ENCODE measurements at regions not wholly inside any gene's neighbourhood (a gene's known extent, or its start where the extent isn't known, plus 50 kb on each side); places are given as distances from the start of the nearest gene placed in this dataset.
"Not testable (repeated sequence)": the region's sequence is repeated elsewhere in the genome, so short reads cannot be mapped to it uniquely, and the experiment has no call there.

DNA sequence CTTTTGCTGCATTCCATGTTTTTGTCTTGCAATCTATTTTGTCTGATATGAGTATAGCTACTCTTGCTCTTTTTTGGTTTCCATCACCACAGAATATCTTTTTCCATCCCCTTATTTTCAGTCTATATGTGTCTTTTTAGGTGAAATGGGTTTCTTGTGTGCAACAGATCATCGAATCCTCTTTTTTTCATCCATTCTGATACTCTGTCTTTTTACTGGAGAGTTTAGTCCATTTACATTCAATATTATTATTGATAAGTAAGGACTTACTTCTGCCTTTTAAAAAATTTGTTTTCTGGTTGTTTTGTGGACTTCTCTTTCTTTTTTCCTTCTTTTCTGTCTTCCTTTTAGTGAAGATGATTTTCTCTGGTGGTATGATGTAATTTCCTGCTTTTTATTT, 64.6 kb upstream of the CD55 start:
- TF ChIP-seq, protein P1, sequence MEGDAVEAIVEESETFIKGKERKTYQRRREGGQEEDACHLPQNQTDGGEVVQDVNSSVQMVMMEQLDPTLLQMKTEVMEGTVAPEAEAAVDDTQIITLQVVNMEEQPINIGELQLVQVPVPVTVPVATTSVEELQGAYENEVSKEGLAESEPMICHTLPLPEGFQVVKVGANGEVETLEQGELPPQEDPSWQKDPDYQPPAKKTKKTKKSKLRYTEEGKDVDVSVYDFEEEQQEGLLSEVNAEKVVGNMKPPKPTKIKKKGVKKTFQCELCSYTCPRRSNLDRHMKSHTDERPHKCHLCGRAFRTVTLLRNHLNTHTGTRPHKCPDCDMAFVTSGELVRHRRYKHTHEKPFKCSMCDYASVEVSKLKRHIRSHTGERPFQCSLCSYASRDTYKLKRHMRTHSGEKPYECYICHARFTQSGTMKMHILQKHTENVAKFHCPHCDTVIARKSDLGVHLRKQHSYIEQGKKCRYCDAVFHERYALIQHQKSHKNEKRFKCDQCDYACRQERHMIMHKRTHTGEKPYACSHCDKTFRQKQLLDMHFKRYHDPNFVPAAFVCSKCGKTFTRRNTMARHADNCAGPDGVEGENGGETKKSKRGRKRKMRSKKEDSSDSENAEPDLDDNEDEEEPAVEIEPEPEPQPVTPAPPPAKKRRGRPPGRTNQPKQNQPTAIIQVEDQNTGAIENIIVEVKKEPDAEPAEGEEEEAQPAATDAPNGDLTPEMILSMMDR (IDR thresholded peaks at IDR 0.05; ENCODE audit: low read length, missing control alignments): no peak
- H3K4me3 ChIP-seq (replicated peaks; ENCODE audit: low read depth, low read length): no peak overlapping the region
- no peak for DNase-seq (ENCODE audit: low read depth)

DNA sequence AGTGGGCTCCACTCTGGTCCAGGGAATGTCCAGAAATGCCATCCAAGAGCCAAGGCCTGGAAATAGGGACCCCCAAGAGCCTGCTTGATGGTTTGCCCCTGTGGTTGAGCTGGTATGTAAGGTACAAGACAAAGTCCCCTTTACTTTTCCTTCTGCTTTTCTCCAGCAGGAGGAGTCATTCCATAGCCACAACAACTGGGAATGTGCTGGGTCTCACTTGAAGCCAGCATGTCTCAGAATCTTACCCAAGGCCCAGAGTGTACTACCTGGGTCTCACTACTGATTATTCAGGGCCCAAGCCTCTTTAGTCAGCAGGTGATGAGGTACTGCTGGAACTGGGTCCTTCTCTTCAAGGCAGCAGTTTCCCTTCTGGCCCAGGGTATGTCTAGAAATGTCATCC, 62.1 kb upstream of the CD55 start:
- no peak overlapping the region for H3K4me3 ChIP-seq (replicated peaks; ENCODE audit: low read depth, low read length)
- TF ChIP-seq, protein P1 (IDR thresholded peaks at IDR 0.05; ENCODE audit: low read length, missing control alignments): peak; percentile 70
- DNase-seq (ENCODE audit: low read depth): peak; percentile 64

- DNase-seq (ENCODE audit: low read depth): no peak
Measured at GRCh38 chr1:207261971-207262370, 59.5 kb upstream of the CD55 start.

GRCh38 chr1:207262891-207263290, 58.6 kb upstream of the CD55 start:
- DNase-seq (ENCODE audit: low read depth); H3K4me3 ChIP-seq (replicated peaks; ENCODE audit: low read depth, low read length): not testable (repeated sequence)

More at GRCh38 chr1:207261971-207262370, 59.5 kb upstream of the CD55 start:
- TF ChIP-seq, protein P1 (IDR thresholded peaks at IDR 0.05; ENCODE audit: low read length, missing control alignments): no peak
- no peak overlapping the region for H3K4me3 ChIP-seq (replicated peaks; ENCODE audit: low read depth, low read length)

DNA sequence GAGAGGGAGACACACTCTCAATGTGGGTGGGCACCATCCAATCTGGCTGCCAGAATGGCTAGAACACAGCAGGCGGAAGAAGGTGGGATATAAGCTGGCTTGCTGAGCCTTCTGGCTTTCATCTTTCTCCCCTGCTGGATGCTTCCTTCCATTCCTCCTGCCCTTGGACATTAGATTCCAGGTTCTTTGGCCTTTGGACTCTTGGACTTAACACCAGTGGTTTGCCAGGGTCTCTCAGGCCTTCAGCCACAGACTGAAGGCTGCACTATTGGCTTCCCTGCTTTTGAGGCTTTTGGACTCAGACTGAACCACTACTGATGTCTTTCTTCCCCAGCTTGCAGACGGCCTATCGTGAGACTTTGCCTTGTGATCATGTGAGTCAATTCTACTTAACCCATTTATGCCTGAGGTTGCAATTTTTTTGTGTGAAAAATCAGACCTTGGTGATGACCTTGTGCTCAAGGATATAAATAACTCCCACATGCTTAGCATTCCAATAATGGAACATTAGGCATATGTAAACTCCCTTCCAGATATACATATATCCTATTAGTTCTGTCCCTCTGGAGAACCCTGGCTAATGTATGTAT, 56.7 kb upstream of the CD55 start:
- H3K4me3 ChIP-seq (replicated peaks; ENCODE audit: low read depth, low read length): no peak overlapping the region
- TF ChIP-seq, protein P1 (IDR thresholded peaks at IDR 0.05; ENCODE audit: low read length, missing control alignments): no peak
- DNase-seq (ENCODE audit: low read depth): no peak

GRCh38 chr1:207268337-207268736, 53.1 kb upstream of the CD55 start:
- TF ChIP-seq, protein P1 (IDR thresholded peaks at IDR 0.05; ENCODE audit: low read length, missing control alignments): no peak
- H3K4me3 ChIP-seq (replicated peaks; ENCODE audit: low read depth, low read length): no peak overlapping the region
- no peak for DNase-seq (ENCODE audit: low read depth)

DNA sequence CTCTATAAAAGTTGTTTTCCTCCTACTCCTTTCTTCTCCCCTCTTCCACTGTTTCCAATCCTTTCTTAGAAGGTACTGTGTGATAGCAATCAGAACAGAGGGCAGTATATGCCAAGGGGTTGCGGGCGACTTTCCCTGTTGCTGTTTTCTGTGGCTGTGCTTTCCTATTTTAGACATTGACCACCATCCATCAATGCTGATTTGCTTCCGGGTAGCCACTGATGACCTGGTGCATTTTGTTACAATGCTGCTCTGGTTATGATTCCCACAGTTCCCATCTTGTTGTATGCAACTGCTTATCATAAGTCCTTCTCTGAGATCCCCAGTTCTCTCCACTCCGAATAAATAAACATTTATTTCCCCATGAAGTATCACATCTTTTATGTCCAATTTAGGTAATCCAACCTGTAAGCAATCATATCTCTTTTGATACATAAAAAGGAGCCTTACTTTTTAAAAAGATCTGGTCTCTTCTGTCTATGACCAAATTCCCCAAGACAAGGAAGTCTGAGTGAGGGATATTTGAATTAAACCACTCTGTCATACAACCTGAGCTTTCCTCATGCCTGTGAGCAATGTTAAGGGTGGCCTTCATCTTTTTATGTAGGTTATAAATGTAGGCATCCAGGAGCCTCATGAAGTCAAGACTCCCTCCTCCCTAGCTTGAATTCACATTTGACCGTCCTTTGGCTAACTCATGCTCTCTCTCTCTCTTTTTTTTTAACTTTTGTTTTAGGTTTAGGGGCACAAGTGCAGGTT, 52.5 kb upstream of the CD55 start:
- TF ChIP-seq, protein P1 (IDR thresholded peaks at IDR 0.05; ENCODE audit: low read length, missing control alignments): no peak
- H3K4me3 ChIP-seq (replicated peaks; ENCODE audit: low read depth, low read length): no peak overlapping the region
- no peak for DNase-seq (ENCODE audit: low read depth)
